Neural cell (in vitro differentiated cells): ENCODE measurements at regions not wholly inside any gene's neighbourhood (a gene's known extent, or its start where the extent isn't known, plus 50 kb on each side); places are given as distances from the start of the nearest gene placed in this dataset.

Experiments
- CTCF ChIP-seq: fragments of 450-650 bp; IDR thresholded peaks from 2 replicates; pipeline ENCODE4 v1.5.1; 2014; ENCODE audit warnings: antibody characterized with exemption, mild to moderate bottlenecking, moderate library complexity; ENCODE audit not compliant: poor library complexity, severe bottlenecking
- EP300 ChIP-seq: fragments of 450-650 bp; conservative IDR thresholded peaks from 2 replicates; pipeline ENCODE4 v1.6.1; 2014; ENCODE audit warnings: antibody characterized with exemption, mild to moderate bottlenecking, moderate library complexity; ENCODE audit not compliant: poor library complexity, severe bottlenecking
- EZH2 ChIP-seq: fragments of 200-600, 300-800 bp; shearing (Covaris generic), sonication (generic); IDR thresholded peaks from 2 replicates; pipeline ENCODE4 v1.6.1; 2014; ENCODE audit warnings: antibody characterized with exemption, low read length, borderline replicate concordance, mild to moderate bottlenecking; ENCODE audit not compliant: insufficient read depth, poor library complexity, severe bottlenecking
- POLR2AphosphoS5 ChIP-seq: IDR thresholded peaks from 2 replicates; pipeline ENCODE4 v1.6.1; 2012
- RAD21 ChIP-seq: fragments of 450-650 bp; conservative IDR thresholded peaks from 2 replicates; pipeline ENCODE4 v1.6.1; 2014; ENCODE audit warnings: antibody characterized with exemption, mild to moderate bottlenecking, moderate library complexity
- REST ChIP-seq: IDR thresholded peaks from 2 replicates; pipeline ENCODE4 v1.6.1; 2012; ENCODE audit warnings: borderline replicate concordance
- SMC3 ChIP-seq: fragments of 450-650 bp; conservative IDR thresholded peaks from 2 replicates; pipeline ENCODE4 v1.6.1; 2014; ENCODE audit warnings: antibody characterized with exemption, mild to moderate bottlenecking, moderate library complexity; ENCODE audit not compliant: poor library complexity
- TAF1 ChIP-seq: IDR thresholded peaks from 2 replicates; pipeline ENCODE4 v1.6.1; 2012; ENCODE audit warnings: low read depth

GRCh38 chr2:49831698-49832367 lies 677.5 kb upstream of the FSHR start:
- TF ChIP-seq TAF1 (no peak), CTCF (no peak), POLR2AphosphoS5 (no peak), EZH2 (no peak), SMC3 (no peak), EP300 (no peak), RAD21 (no peak), REST (no peak)
